K562 (cell line): ENCODE measurements at regions not wholly inside any gene's neighbourhood (a gene's known extent, or its start where the extent isn't known, plus 50 kb on each side); places are given as distances from the start of the nearest gene placed in this dataset.

Experiments used
- MAFK ChIP-seq: IDR thresholded peaks from 2 replicates; pipeline ENCODE4 v1.6.1; 2011; ENCODE audit warnings: low read length, improper control_type of control experiment
- TF ChIP-seq, protein P1 (sequence below), 3 experiments: IDR thresholded peaks in 2 of 3; conservative IDR thresholded peaks in 1 of 3; 2 replicates each; pipeline ENCODE4 v1.5.1; 2011 to 2012; ENCODE audit warnings: low read length in 3 of 3, mild to moderate bottlenecking in 3 of 3, control low read depth in 2 of 3, improper control_type of control experiment in 1 of 3, inconsistent platforms in 1 of 3, low read depth in 1 of 3, mixed read lengths in 1 of 3, moderate library complexity in 1 of 3; ENCODE audit not compliant: insufficient read depth in 2 of 3
- TF ChIP-seq, protein P2 (sequence below), 2 experiments: IDR thresholded peaks in 1 of 2; conservative IDR thresholded peaks in 1 of 2; 2 replicates each; pipeline ENCODE4 v1.6.1; 2016; ENCODE audit warnings: low read depth in 2 of 2, mild to moderate bottlenecking in 1 of 2, missing compliant biosample characterization in 1 of 2, missing genetic modification characterization in 1 of 2, moderate library complexity in 1 of 2

DNA sequence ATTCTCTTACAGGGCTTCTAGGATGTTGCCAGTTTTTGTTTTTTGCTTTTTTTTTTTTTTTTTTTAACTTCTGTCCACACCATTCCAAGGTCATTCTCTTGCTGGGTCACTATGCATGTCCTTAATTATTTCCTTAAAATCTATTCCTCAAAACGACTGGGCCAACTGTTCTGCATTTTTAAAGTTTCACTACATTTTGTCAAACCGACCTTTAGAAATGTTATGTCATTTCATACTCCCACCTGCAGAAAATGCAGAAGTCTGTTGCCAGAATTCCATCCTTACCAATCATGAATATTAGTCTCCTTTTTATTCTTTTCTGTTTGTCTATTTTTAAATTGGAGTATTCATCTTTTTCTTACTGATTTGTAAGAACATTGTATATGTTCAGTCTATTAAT, 295.5 kb downstream of the ZSWIM6 start:
- TF ChIP-seq, protein P1, sequence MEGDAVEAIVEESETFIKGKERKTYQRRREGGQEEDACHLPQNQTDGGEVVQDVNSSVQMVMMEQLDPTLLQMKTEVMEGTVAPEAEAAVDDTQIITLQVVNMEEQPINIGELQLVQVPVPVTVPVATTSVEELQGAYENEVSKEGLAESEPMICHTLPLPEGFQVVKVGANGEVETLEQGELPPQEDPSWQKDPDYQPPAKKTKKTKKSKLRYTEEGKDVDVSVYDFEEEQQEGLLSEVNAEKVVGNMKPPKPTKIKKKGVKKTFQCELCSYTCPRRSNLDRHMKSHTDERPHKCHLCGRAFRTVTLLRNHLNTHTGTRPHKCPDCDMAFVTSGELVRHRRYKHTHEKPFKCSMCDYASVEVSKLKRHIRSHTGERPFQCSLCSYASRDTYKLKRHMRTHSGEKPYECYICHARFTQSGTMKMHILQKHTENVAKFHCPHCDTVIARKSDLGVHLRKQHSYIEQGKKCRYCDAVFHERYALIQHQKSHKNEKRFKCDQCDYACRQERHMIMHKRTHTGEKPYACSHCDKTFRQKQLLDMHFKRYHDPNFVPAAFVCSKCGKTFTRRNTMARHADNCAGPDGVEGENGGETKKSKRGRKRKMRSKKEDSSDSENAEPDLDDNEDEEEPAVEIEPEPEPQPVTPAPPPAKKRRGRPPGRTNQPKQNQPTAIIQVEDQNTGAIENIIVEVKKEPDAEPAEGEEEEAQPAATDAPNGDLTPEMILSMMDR (IDR thresholded peaks at IDR 0.05 in 2 of 3, conservative IDR thresholded peaks at IDR 0.05 in 1 of 3; ENCODE audit: insufficient read depth in 2 of 3, low read depth in 1 of 3, low read length in 3 of 3): no peak
- TF ChIP-seq MAFK: no peak
- TF ChIP-seq, protein P2, sequence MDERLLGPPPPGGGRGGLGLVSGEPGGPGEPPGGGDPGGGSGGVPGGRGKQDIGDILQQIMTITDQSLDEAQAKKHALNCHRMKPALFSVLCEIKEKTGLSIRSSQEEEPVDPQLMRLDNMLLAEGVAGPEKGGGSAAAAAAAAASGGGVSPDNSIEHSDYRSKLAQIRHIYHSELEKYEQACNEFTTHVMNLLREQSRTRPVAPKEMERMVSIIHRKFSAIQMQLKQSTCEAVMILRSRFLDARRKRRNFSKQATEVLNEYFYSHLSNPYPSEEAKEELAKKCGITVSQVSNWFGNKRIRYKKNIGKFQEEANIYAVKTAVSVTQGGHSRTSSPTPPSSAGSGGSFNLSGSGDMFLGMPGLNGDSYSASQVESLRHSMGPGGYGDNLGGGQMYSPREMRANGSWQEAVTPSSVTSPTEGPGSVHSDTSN (CRISPR knock-in tag; IDR thresholded peaks at IDR 0.05; ENCODE audit: low read depth): no peak
- TF ChIP-seq, protein P2 (tag; conservative IDR thresholded peaks at IDR 0.05; ENCODE audit: low read depth): no peak
